Neural progenitor cell (in vitro differentiated cells): ENCODE measurements at regions not wholly inside any gene's neighbourhood (a gene's known extent, or its start where the extent isn't known, plus 50 kb on each side); places are given as distances from the start of the nearest gene placed in this dataset.

Experiments
- DNase-seq: peaks from one replicate; pipeline ENCODE4 v3.0.0-alpha.2; 2016; ENCODE audit warnings: low spot score
- H2AFZ ChIP-seq: fragments of 200-600 bp; sonication (generic); replicated peaks from 2 replicates; pipeline ENCODE4 v1.6.1; 2016; ENCODE audit warnings: antibody characterized with exemption
- H3F3A ChIP-seq: fragments of 200-600 bp; sonication (generic); 2 replicates; pipeline ENCODE4 v1.6.1; 2016; ENCODE audit warnings: antibody characterized with exemption, low read depth
- H3K27ac ChIP-seq: fragments of 200-600 bp; sonication (generic); 2 replicates; pipeline ENCODE4 v1.5.1; 2016; ENCODE audit warnings: mild to moderate bottlenecking
- H3K27me3 ChIP-seq: fragments of 200-600 bp; sonication (generic); 2 replicates; pipeline ENCODE4 v1.6.1; 2016; ENCODE audit warnings: mild to moderate bottlenecking, moderate library complexity
- H3K36me3 ChIP-seq: fragments of 200-600 bp; sonication (generic); 2 replicates; pipeline ENCODE4 v1.5.1; 2016
- H3K4me1 ChIP-seq: fragments of 200-600 bp; sonication (generic); 2 replicates; pipeline ENCODE4 v1.6.1; 2016; ENCODE audit warnings: mixed run types
- H3K4me2 ChIP-seq: fragments of 200-600 bp; sonication (generic); 2 replicates; pipeline ENCODE4 v1.6.1; 2016
- H3K4me3 ChIP-seq: fragments of 200-600 bp; sonication (generic); 2 replicates; pipeline ENCODE4 v1.5.1; 2016
- H3K79me2 ChIP-seq: fragments of 200-600 bp; sonication (generic); 2 replicates; pipeline ENCODE4 v1.6.1; 2016; ENCODE audit warnings: low read depth
- H3K9ac ChIP-seq: fragments of 200-600 bp; sonication (generic); 2 replicates; pipeline ENCODE4 v1.6.1; 2016
- H3K9me3 ChIP-seq: fragments of 200-600 bp; sonication (generic); 2 replicates; pipeline ENCODE4 v1.5.1; 2016; ENCODE audit warnings: low read depth
- H4K20me1 ChIP-seq: fragments of 200-600 bp; sonication (generic); 2 replicates; pipeline ENCODE4 v1.6.1; 2016; ENCODE audit warnings: low read depth
- H3K27ac Mint-ChIP-seq: 3 replicates; pipeline ENCODE4 v1.8.0; 2021; ENCODE audit warnings: mixed read lengths
- H3K27me3 Mint-ChIP-seq: 2 replicates; pipeline ENCODE4 v1.8.0; 2022; ENCODE audit warnings: low read depth, mild to moderate bottlenecking, inconsistent platforms, moderate library complexity, mixed read lengths; ENCODE audit not compliant: insufficient read depth
- H3K36me3 Mint-ChIP-seq: 3 replicates; pipeline ENCODE4 v1.8.0; 2021; ENCODE audit warnings: mixed read lengths
- H3K4me1 Mint-ChIP-seq: 3 replicates; pipeline ENCODE4 v1.8.0; 2021; ENCODE audit warnings: mixed read lengths
- H3K4me3 Mint-ChIP-seq: 3 replicates; pipeline ENCODE4 v1.8.0; 2021; ENCODE audit warnings: mild to moderate bottlenecking, moderate library complexity, mixed read lengths
- H3K9me3 Mint-ChIP-seq: 3 replicates; pipeline ENCODE4 v1.8.0; 2020; ENCODE audit warnings: mixed read lengths
- EZH2 ChIP-seq: fragments of 200-600 bp; sonication (generic); IDR thresholded peaks from 2 replicates; pipeline ENCODE4 v1.6.1; 2017; ENCODE audit warnings: antibody characterized with exemption, mild to moderate bottlenecking, moderate library complexity
- EZH2phosphoT487 ChIP-seq: fragments of 200-600 bp; sonication (generic); IDR thresholded peaks from 2 replicates; pipeline ENCODE4 v1.6.1; 2017; ENCODE audit warnings: antibody characterized with exemption
- TF ChIP-seq, protein P1 (sequence below): fragments of 200-600 bp; sonication (generic); IDR thresholded peaks from 2 replicates; pipeline ENCODE4 v1.5.1; 2017; ENCODE audit warnings: antibody characterized with exemption, mild to moderate bottlenecking

DNA sequence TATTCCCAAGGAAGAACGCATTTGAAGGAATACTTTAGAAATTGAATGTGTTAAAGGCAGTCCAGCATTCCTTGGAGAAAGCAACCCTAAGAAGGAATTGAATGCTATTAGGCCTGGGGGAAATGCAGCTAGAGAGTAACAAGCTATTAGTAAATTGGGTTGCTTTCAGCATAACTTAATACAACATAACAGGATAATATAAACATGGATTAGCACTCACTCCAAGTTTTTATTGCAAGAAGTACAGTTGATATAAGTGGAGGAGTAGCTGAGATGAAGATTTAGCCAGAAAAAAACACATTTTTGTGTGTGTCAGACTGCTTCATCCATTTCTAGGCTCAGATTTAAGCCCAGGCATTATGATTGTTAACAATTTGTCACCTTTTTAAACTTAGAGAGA lies 314.6 kb downstream of the MEIS1 start:
- no peak overlapping the region for H3K9ac ChIP-seq
- no peaks in the 10 kb centered on the region for H3K36me3 Mint-ChIP-seq
- no peaks in the 10 kb centered on the region for H3K27me3 Mint-ChIP-seq
- H3K4me2 ChIP-seq = no peak overlapping the region
- H3K4me1 Mint-ChIP-seq = peaks cover 8% of the 10 kb centered on the region
- no peak overlapping the region for H2AFZ ChIP-seq
- DNase-seq = no peak
- no peaks in the 10 kb centered on the region for H3K9me3 Mint-ChIP-seq
- H3K9me3 ChIP-seq = no peaks in the 10 kb centered on the region
- H3F3A ChIP-seq = no peaks in the 10 kb centered on the region
- no peak for TF ChIP-seq EZH2
- TF ChIP-seq, protein P1, sequence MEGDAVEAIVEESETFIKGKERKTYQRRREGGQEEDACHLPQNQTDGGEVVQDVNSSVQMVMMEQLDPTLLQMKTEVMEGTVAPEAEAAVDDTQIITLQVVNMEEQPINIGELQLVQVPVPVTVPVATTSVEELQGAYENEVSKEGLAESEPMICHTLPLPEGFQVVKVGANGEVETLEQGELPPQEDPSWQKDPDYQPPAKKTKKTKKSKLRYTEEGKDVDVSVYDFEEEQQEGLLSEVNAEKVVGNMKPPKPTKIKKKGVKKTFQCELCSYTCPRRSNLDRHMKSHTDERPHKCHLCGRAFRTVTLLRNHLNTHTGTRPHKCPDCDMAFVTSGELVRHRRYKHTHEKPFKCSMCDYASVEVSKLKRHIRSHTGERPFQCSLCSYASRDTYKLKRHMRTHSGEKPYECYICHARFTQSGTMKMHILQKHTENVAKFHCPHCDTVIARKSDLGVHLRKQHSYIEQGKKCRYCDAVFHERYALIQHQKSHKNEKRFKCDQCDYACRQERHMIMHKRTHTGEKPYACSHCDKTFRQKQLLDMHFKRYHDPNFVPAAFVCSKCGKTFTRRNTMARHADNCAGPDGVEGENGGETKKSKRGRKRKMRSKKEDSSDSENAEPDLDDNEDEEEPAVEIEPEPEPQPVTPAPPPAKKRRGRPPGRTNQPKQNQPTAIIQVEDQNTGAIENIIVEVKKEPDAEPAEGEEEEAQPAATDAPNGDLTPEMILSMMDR = no peak
- TF ChIP-seq EZH2phosphoT487 = no peak
- H3K36me3 ChIP-seq = no peaks in the 10 kb centered on the region
- H3K4me3 Mint-ChIP-seq = no peak overlapping the region
- H3K27ac Mint-ChIP-seq = no peak overlapping the region
- no peak overlapping the region for H3K4me3 ChIP-seq
- no peaks in the 10 kb centered on the region for H3K79me2 ChIP-seq
- no peaks in the 10 kb centered on the region for H3K4me1 ChIP-seq
- H3K27me3 ChIP-seq = no peaks in the 10 kb centered on the region
- H4K20me1 ChIP-seq = no peaks in the 10 kb centered on the region
- no peak overlapping the region for H3K27ac ChIP-seq

DNA sequence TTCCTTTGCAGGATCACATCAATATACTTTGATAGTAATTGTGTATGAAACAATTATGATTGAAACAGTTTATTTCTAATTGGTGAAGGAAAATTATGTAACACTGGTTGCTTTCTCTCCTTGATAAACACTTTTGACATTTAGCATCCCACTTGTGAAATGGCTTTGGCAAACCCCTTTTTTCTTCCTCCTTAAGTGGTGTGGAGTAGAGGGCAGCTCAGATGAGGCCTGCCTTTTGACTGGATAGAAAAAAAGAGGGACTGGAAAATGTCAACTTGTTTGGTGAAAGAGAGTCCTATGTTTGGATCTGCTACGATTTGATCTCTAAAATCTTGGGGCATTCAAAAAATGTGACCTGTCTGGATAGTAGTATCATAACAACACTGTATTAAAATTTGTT lies 318.3 kb downstream of the MEIS1 start:
- Mint-ChIP-seq H3K9me3 (peaks cover 14% of the 10 kb centered on the region), H3K4me1 (peaks cover 8% of the 10 kb centered on the region), H3K36me3 (no peaks in the 10 kb centered on the region), H3K4me3 (no peak overlapping the region), H3K27ac (no peak overlapping the region), H3K27me3 (peaks cover 2% of the 10 kb centered on the region)
- Histone ChIP-seq H3K36me3 (no peaks in the 10 kb centered on the region), H3K4me2 (no peak overlapping the region), H3K27ac (no peak overlapping the region), H2AFZ (no peak overlapping the region), H4K20me1 (no peaks in the 10 kb centered on the region), H3F3A (no peaks in the 10 kb centered on the region), H3K4me3 (no peak overlapping the region), H3K4me1 (peaks cover 7% of the 10 kb centered on the region), H3K9ac (no peak overlapping the region), H3K9me3 (no peaks in the 10 kb centered on the region), H3K27me3 (no peaks in the 10 kb centered on the region), H3K79me2 (no peaks in the 10 kb centered on the region)
- TF ChIP-seq EZH2 = no peak
- TF ChIP-seq, protein P1 = no peak
- no peak for TF ChIP-seq EZH2phosphoT487
- no peak for DNase-seq

DNA sequence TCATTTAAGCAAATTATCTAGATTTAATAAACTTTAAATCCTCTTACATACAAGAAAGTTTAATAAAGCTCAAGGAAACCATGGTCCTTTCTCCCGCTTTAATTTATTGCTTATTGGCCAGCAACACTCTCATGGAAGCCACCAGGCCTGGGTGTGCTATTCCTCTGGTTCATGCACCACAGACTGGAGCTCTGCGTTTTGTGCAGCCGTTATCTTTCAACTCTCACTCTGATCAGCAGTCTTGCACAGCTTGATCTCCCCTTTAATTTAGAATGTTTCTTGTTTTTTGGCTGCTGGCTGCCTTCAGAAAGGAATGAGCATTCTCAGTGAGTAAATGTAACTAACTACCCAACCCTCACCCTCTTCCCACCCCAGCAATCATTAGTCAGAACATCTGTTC lies 318.7 kb downstream of the MEIS1 start:
- Histone ChIP-seq H3K79me2 (no peaks in the 10 kb centered on the region), H3K9me3 (no peaks in the 10 kb centered on the region), H3K36me3 (no peaks in the 10 kb centered on the region), H3F3A (no peaks in the 10 kb centered on the region), H3K4me3 (no peak overlapping the region), H3K27me3 (no peaks in the 10 kb centered on the region), H3K4me2 (no peak overlapping the region), H3K4me1 (peaks cover 7% of the 10 kb centered on the region), H3K27ac (no peak overlapping the region), H2AFZ (peak overlapping the region; percentile 75), H3K9ac (no peak overlapping the region), H4K20me1 (no peaks in the 10 kb centered on the region)
- no peak for TF ChIP-seq EZH2phosphoT487
- TF ChIP-seq, protein P1 = no peak
- TF ChIP-seq EZH2 = no peak
- DNase-seq = no peak
- Mint-ChIP-seq H3K4me1 (peaks cover 8% of the 10 kb centered on the region), H3K9me3 (peaks cover 16% of the 10 kb centered on the region), H3K27ac (no peak overlapping the region), H3K36me3 (no peaks in the 10 kb centered on the region), H3K4me3 (no peak overlapping the region), H3K27me3 (peaks cover 4% of the 10 kb centered on the region)
